ENCODE measurements at regions not wholly inside any gene's neighbourhood (a gene's known extent, or its start where the extent isn't known, plus 50 kb on each side); places are given as distances from the start of the nearest gene placed in this dataset.

DNA sequence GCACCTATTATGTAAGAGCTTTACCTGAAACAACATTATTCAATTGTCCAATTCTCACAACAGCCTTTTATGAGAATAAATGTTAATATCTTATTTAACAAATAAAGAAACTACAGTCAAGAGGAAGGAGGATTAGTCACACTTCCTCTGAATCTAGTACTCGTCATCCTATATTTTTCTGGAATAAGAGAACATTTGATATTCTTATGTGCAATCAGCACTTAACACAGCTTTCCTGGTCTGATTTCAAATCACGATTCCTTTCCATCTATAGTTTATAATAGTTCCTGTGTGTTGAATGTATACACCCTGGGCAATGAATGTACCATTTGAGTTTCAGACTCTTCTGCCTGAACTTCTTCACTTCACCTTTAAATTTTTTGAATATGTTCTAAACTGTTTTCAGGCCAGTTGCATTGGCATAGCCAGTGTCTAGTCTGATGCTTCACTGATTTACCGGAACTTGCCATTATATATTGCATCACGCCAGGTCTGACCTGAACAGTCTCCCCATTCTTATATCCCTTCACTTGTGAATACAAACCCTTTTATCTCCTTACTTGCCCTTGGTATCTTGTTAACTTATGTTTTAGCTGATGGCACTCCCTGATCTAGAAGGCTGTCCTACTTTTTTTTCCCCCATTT lies 698.3 kb downstream of the MAT2B start:
- TF ChIP-seq Cebpa-rat (IDR thresholded peaks at IDR 0.05) = no peak
- H3K36me3 ChIP-seq = no peaks in the 10 kb centered on the region

DNA sequence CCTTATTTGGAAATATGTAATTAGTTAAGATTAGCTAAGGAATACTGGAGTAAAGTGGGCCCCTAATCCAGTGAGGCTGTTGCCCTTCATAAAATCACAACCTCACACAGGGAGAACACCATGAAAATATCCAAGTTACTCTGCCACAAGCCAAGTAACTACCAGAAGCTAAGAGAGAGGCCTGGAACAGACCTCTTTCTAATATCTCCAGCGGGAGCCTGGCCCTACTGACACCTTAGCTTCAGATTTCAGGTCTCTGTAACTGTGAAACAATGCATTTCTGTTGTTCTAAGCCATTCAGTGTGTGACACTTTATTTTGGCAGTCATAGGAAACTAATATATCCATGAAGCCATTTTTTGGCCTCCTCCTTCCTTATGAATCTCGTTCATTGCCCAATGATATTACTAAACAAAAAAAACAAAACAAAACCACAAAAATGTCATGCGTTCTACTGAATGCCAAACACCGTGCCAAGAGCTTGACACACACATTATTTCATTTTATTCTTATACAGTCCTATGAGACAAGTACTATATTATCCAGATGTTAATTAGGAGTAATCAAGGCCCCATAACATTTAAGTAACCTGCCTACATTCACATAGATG lies 699.0 kb downstream of the MAT2B start:
- no peak overlapping the region for H3K4me3 ChIP-seq

More for the DNA sequence above, 698.3 kb downstream of the MAT2B start:
- Histone ChIP-seq H3K4me2 (no peak overlapping the region), H3K4me1 (no peaks in the 10 kb centered on the region), H3K9ac (no peak overlapping the region), H4K20me1 (no peaks in the 10 kb centered on the region), H3K27me3 (no peaks in the 10 kb centered on the region), H3K4me3 (no peak overlapping the region), H3K27ac (no peak overlapping the region), H3K9me3 (peaks cover 9% of the 10 kb centered on the region)

DNA sequence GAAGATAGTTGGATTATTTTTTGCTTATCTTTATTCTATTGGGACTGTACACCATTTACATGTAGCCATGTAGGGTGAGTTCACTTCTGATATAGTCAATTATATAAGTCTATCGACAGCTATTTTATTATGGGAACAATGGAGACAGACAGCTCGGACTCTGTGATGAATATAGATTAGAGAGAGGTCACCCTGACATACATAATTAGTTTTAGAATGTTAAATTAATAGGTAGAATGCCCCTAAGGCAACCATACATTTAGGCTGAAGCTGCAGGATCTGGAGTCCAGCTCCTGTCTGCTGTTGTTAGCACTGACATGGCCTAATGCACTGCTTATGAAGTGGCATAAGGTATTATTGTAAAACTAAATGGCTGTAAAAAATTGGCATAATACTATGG lies 700.8 kb downstream of the MAT2B start:
- no peak overlapping the region for H3K27ac ChIP-seq
- H3K27me3 ChIP-seq = no peaks in the 10 kb centered on the region
- H3K4me2 ChIP-seq = no peak overlapping the region
- no peaks in the 10 kb centered on the region for H3K4me1 ChIP-seq
- H3K36me3 ChIP-seq = no peaks in the 10 kb centered on the region
- no peak overlapping the region for H3K9ac ChIP-seq
- H3K4me3 ChIP-seq = no peak overlapping the region
- no peaks in the 10 kb centered on the region for H3K9me3 ChIP-seq
- no peak for TF ChIP-seq Cebpa-rat (IDR thresholded peaks at IDR 0.05)
- no peaks in the 10 kb centered on the region for H4K20me1 ChIP-seq

More for the DNA sequence above, 699.0 kb downstream of the MAT2B start:
- H3K36me3 ChIP-seq = no peaks in the 10 kb centered on the region
- no peak for TF ChIP-seq Cebpa-rat (IDR thresholded peaks at IDR 0.05)
- no peaks in the 10 kb centered on the region for H4K20me1 ChIP-seq
- H3K4me2 ChIP-seq = no peak overlapping the region
- no peaks in the 10 kb centered on the region for H3K27me3 ChIP-seq
- peaks cover 4% of the 10 kb centered on the region; the same call in 1 of the 2 replicates for H3K9me3 ChIP-seq
- H3K9ac ChIP-seq = no peak overlapping the region
- no peaks in the 10 kb centered on the region for H3K4me1 ChIP-seq
- no peak overlapping the region for H3K27ac ChIP-seq

DNA sequence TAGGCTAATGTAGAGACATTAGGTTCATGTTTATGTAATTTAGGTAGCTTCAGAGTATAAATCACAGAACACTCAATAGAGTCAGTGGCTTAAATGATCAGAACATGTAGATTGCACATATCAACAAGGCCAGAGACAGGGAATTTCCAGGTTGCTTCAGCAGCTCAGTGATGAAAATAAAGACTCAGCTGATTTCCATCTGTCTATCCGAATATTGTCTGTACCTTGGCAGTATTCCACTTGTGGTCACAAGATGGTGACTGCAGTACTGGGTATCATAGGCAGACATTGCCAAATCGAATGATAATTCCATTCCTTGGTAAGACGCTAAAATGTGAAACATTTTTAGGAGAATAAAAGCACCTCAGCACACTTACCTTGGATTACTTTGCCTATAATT lies 702.2 kb downstream of the MAT2B start:
- H3K4me3 ChIP-seq = no peak overlapping the region
- H3K36me3 ChIP-seq = no peaks in the 10 kb centered on the region
- H3K27me3 ChIP-seq = no peaks in the 10 kb centered on the region
- no peaks in the 10 kb centered on the region for H3K4me1 ChIP-seq
- H3K27ac ChIP-seq = no peak overlapping the region
- H3K9ac ChIP-seq = no peak overlapping the region
- no peak for TF ChIP-seq Cebpa-rat (IDR thresholded peaks at IDR 0.05)
- no peaks in the 10 kb centered on the region for H4K20me1 ChIP-seq
- no peaks in the 10 kb centered on the region for H3K9me3 ChIP-seq
- no peak overlapping the region for H3K4me2 ChIP-seq

DNA sequence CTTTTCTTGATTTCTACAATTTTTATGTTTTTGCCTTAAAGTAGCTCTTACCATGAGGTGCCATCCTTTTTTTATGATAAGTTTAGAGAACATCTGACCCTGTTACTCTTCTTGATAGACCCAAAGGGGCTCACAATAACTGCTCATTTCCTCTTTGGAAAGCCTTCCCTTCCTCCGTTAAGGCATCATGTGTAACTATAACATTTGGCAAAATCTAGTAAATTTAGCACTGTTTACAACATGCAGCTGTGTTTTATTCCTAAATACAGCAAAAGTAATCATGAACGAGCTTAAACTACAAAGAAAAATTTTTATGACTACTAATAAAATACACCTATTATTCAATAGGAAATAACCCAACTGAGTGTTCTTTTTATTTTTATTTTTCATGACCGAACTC lies 705.1 kb downstream of the MAT2B start:
- Histone ChIP-seq H3K4me2 (no peak overlapping the region), H3K9me3 (no peaks in the 10 kb centered on the region), H3K4me3 (no peak overlapping the region), H4K20me1 (no peaks in the 10 kb centered on the region), H3K9ac (no peak overlapping the region), H3K27ac (no peak overlapping the region), H3K27me3 (no peaks in the 10 kb centered on the region), H3K36me3 (no peaks in the 10 kb centered on the region), H3K4me1 (no peaks in the 10 kb centered on the region)
- no peak for TF ChIP-seq Cebpa-rat (IDR thresholded peaks at IDR 0.05)

DNA sequence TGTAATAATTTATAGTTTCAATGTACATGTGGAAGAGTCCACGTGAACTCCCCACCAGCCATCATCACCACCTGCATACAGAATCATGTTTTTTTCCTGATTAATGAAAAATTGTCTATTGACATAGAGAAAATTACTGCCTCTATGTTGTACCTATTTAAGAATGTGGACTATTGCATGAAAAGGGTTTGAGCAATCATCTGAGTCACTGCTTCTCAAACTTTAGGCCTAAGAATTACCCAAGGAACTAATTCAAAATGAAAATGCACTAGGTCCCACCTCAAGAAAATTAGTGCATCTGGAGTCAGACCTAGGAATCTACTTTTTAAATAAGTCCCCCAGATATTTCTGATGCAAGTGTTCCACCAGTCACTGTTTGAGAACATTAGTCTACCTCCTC lies 709.3 kb downstream of the MAT2B start:
- Histone ChIP-seq H3K9me3 (no peaks in the 10 kb centered on the region), H3K27me3 (no peaks in the 10 kb centered on the region), H3K4me3 (no peak overlapping the region), H4K20me1 (no peaks in the 10 kb centered on the region), H3K4me2 (no peak overlapping the region), H3K36me3 (no peaks in the 10 kb centered on the region), H3K4me1 (no peaks in the 10 kb centered on the region), H3K27ac (no peak overlapping the region), H3K9ac (no peak overlapping the region)
- no peak for TF ChIP-seq Cebpa-rat (IDR thresholded peaks at IDR 0.05)

DNA sequence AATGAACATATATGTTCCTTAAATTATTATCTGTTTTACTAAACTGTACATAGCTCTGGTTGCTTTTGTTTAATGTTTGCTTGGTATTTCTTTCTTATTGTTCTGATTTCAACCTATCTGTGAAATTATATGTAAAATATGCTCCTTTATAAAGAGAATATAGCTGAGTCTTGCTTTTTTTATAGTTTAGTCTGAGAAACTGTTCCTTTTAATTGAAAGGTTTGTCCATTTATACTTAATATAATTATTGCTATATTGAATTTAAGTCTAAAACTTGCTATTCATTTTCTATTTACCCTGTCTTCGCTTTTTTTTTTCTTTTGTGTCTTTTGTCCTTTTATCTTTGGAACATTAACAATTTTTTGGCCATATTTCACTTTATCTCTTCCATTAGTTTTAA lies 712.0 kb downstream of the MAT2B start:
- Histone ChIP-seq H3K4me1 (no peaks in the 10 kb centered on the region), H3K9ac (no peak overlapping the region), H3K36me3 (no peaks in the 10 kb centered on the region), H3K4me3 (no peak overlapping the region), H3K9me3 (no peaks in the 10 kb centered on the region), H4K20me1 (no peaks in the 10 kb centered on the region), H3K4me2 (no peak overlapping the region), H3K27me3 (no peaks in the 10 kb centered on the region), H3K27ac (no peak overlapping the region)
- no peak for TF ChIP-seq Cebpa-rat (IDR thresholded peaks at IDR 0.05)

DNA sequence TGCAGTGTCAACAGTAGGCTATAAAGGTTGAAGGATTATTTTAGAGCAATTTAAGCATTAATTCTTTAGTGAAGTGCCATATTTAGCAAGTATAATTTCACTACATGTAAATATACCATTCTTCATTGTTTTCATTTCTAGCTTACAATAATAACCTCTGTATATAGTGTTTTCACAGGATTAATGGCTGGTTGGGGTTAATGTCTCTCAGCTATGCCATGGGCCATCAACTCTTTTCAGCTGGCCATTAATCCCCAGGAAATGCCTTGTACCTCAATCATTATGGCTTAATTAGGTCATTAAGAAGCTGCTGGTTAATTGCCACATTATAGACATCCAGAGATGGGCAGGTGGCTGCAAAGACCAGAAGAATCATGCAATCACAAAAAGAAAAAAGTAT lies 715.1 kb downstream of the MAT2B start:
- Histone ChIP-seq H3K27me3 (no peaks in the 10 kb centered on the region), H3K4me2 (no peak overlapping the region), H4K20me1 (no peaks in the 10 kb centered on the region), H3K9ac (no peak overlapping the region), H3K4me1 (no peaks in the 10 kb centered on the region), H3K4me3 (no peak overlapping the region), H3K36me3 (no peaks in the 10 kb centered on the region), H3K27ac (no peak overlapping the region), H3K9me3 (no peaks in the 10 kb centered on the region)
- TF ChIP-seq Cebpa-rat (IDR thresholded peaks at IDR 0.05) = no peak

DNA sequence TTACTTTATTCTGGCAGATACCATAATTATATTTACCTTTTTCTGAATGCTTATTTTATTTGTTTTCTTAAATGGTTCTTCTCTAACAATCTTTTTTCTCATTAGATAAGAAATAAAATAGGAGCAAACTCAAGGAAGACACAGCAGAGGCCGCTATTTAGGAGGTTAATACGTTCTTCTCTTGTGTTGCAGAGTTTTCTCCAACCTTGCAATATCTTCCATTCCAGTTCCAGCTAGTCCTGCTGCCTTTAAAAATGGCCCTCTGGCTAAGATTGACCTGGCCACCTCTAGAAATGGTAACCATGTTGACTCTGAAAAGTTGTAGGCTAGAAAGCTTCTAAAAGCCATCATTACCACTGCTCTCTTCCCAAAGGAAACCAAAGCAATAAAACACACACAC lies 718.8 kb downstream of the MAT2B start:
- no peaks in the 10 kb centered on the region for H4K20me1 ChIP-seq
- no peak for TF ChIP-seq Cebpa-rat (IDR thresholded peaks at IDR 0.05)
- no peak overlapping the region for H3K4me3 ChIP-seq

DNA sequence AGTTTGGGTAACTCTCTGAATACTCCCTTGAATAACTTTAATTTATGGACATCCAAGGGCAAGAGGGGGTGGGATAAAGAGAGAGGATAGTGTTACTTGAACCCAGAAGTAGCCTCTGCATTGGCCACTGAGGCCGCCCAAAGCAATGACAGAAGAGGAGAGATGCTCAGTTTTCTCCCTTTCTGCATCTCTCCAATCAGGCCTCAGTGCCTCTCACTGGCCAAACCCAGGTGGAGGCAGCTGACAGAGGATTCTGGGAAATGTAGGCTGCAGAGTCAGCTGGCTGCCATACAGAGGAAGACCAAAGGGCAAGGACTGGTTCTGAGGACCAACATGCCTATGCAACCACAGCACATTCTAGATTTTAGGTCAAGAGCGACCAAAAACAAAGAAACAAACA lies 719.4 kb downstream of the MAT2B start:
- Histone ChIP-seq H3K9ac (no peak overlapping the region), H3K4me1 (no peaks in the 10 kb centered on the region), H3K36me3 (no peaks in the 10 kb centered on the region), H3K9me3 (peaks cover 12% of the 10 kb centered on the region), H3K27ac (no peak overlapping the region), H4K20me1 (no peaks in the 10 kb centered on the region), H3K4me2 (no peak overlapping the region), H3K27me3 (no peaks in the 10 kb centered on the region), H3K4me3 (no peak overlapping the region)
- TF ChIP-seq Cebpa-rat (IDR thresholded peaks at IDR 0.05) = no peak

More for the DNA sequence above, 718.8 kb downstream of the MAT2B start:
- no peaks in the 10 kb centered on the region for H3K27me3 ChIP-seq
- H3K9me3 ChIP-seq = peaks cover 12% of the 10 kb centered on the region
- no peak overlapping the region for H3K27ac ChIP-seq
- no peaks in the 10 kb centered on the region for H3K4me1 ChIP-seq
- H3K9ac ChIP-seq = no peak overlapping the region
- no peaks in the 10 kb centered on the region for H3K36me3 ChIP-seq
- no peak overlapping the region for H3K4me2 ChIP-seq
